ENCODE measurements at regions not wholly inside any gene's neighbourhood (a gene's known extent, or its start where the extent isn't known, plus 50 kb on each side); places are given as distances from the start of the nearest gene placed in this dataset.
"Not testable (repeated sequence)": the region's sequence is repeated elsewhere in the genome, so short reads cannot be mapped to it uniquely, and the experiment has no call there.

GRCh38 chr20:30612344-30612743, 645.1 kb upstream of the DEFB115 start:
- no peaks in the 10 kb centered on the region for H3K27me3 ChIP-seq (ENCODE audit: insufficient read depth, low read depth)
- H3K4me2 ChIP-seq, result no peak overlapping the region
- no peak overlapping the region for H3K9ac ChIP-seq
- H3K4me1 ChIP-seq (ENCODE audit: low read depth, poor library complexity, severe bottlenecking), result no peaks in the 10 kb centered on the region
- no peak overlapping the region for H3K27ac ChIP-seq
- no peaks in the 10 kb centered on the region for H3K79me2 ChIP-seq (ENCODE audit: insufficient read depth, low read depth)
- TF ChIP-seq CTCF (conservative IDR thresholded peaks at IDR 0.05; ENCODE audit: low read depth, low read length), result no peak
- H4K20me1 ChIP-seq (ENCODE audit: insufficient read depth), result no peaks in the 10 kb centered on the region
- H2AFZ ChIP-seq (ENCODE audit: low read depth), result no peak overlapping the region
- no peaks in the 10 kb centered on the region for H3K36me3 ChIP-seq (ENCODE audit: insufficient read depth)
- H3K4me3 ChIP-seq (IDR thresholded peaks at IDR 0.05; ENCODE audit: insufficient read depth, low read depth, low read length), result no peak overlapping the region

DNA sequence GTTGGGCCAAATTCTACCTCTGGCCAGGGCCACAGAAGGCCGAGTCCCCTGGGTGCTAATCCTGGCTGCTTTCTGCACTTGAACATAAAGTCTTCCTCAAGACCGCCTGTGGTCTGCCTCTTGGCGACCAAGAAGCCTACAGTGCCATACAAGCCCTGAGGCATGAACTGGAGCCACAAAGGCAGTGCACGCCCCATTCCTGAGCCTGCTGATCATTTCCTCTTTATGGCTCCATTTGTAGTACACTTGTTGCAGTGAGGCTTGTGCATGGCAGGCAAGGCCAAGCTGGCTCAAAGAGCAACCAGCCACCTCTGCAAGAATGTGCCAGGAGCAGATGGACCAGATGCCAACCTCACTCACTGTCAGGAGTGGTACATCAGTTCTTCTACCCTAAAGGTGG, 636.1 kb upstream of the DEFB115 start:
- H3K4me1 ChIP-seq (ENCODE audit: low read depth, poor library complexity, severe bottlenecking); H3K27ac ChIP-seq; H3K9ac ChIP-seq; H3K36me3 ChIP-seq (ENCODE audit: insufficient read depth); H4K20me1 ChIP-seq (ENCODE audit: insufficient read depth); H3K27me3 ChIP-seq (ENCODE audit: insufficient read depth, low read depth); H3K4me2 ChIP-seq; H3K4me3 ChIP-seq (IDR thresholded peaks at IDR 0.05; ENCODE audit: insufficient read depth, low read depth, low read length); H3K79me2 ChIP-seq (ENCODE audit: insufficient read depth, low read depth); H2AFZ ChIP-seq (ENCODE audit: low read depth): not testable (repeated sequence)

DNA sequence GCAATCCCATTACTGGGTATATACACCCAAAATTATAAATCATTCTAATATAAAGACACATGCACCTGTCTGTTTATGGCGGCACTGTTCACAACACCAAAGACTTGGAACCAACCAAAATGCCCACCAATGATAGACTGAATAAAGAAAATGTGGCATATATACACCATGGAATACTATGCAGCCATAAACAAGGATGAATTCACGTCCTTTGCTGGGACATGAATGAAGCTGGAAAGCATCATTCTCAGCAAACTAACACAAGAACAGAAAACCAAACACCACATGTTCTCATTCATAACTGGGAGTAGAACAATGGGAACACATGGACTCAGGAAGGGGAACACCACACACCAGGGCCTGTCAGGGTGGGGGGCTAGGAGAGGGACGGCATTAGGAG, 633.2 kb upstream of the DEFB115 start:
- H3K4me1 ChIP-seq (ENCODE audit: low read depth, poor library complexity, severe bottlenecking), result not testable (repeated sequence)

DNA sequence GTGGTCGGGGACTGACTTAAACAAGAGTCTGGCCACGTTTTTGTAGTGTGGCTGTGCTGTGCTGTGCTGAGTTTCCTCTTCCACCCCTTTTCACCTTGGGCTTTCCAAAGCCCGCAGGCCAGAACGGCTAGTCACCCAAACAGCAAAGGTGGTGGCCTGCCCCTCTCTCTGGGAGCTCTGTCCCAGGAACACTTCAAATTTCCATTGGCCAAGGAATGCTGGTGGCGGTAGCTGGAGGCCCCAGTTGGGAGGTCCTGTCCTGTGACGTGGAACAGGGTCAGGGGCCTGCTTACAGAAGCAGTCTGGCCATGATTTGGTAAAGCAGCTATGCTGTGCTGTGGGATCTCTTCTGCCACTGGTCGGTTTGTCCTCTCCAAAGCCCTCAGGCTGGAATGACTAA, 628.1 kb upstream of the DEFB115 start:
- not testable (repeated sequence) for H2AFZ ChIP-seq (ENCODE audit: low read depth); H3K9ac ChIP-seq; H3K27ac ChIP-seq; H3K36me3 ChIP-seq (ENCODE audit: insufficient read depth); H3K4me2 ChIP-seq; H3K4me1 ChIP-seq (ENCODE audit: low read depth, poor library complexity, severe bottlenecking); H3K79me2 ChIP-seq (ENCODE audit: insufficient read depth, low read depth); H3K4me3 ChIP-seq (IDR thresholded peaks at IDR 0.05; ENCODE audit: insufficient read depth, low read depth, low read length); H4K20me1 ChIP-seq (ENCODE audit: insufficient read depth); H3K27me3 ChIP-seq (ENCODE audit: insufficient read depth, low read depth)

More for the DNA sequence above, 633.2 kb upstream of the DEFB115 start:
- not testable (repeated sequence) for H3K79me2 ChIP-seq (ENCODE audit: insufficient read depth, low read depth); H3K36me3 ChIP-seq (ENCODE audit: insufficient read depth); H3K4me3 ChIP-seq (IDR thresholded peaks at IDR 0.05; ENCODE audit: insufficient read depth, low read depth, low read length); H3K27me3 ChIP-seq (ENCODE audit: insufficient read depth, low read depth); H3K27ac ChIP-seq; H2AFZ ChIP-seq (ENCODE audit: low read depth); H3K9ac ChIP-seq; H4K20me1 ChIP-seq (ENCODE audit: insufficient read depth); H3K4me2 ChIP-seq

- Histone ChIP-seq H3K79me2 (ENCODE audit: insufficient read depth, low read depth) (no peaks in the 10 kb centered on the region), H3K4me3 (IDR thresholded peaks at IDR 0.05; ENCODE audit: insufficient read depth, low read depth, low read length) (no peak overlapping the region), H2AFZ (ENCODE audit: low read depth) (no peak overlapping the region), H3K27ac (no peak overlapping the region), H3K9ac (no peak overlapping the region), H3K4me1 (ENCODE audit: low read depth, poor library complexity, severe bottlenecking) (no peaks in the 10 kb centered on the region), H3K4me2 (no peak overlapping the region), H3K36me3 (ENCODE audit: insufficient read depth) (no peaks in the 10 kb centered on the region), H3K27me3 (ENCODE audit: insufficient read depth, low read depth) (no peaks in the 10 kb centered on the region), H4K20me1 (ENCODE audit: insufficient read depth) (no peaks in the 10 kb centered on the region)
- no peak for TF ChIP-seq CTCF (conservative IDR thresholded peaks at IDR 0.05; ENCODE audit: low read depth, low read length)
These were observed 626.7 kb upstream of the DEFB115 start for GRCh38 chr20:30630761-30631160.

DNA sequence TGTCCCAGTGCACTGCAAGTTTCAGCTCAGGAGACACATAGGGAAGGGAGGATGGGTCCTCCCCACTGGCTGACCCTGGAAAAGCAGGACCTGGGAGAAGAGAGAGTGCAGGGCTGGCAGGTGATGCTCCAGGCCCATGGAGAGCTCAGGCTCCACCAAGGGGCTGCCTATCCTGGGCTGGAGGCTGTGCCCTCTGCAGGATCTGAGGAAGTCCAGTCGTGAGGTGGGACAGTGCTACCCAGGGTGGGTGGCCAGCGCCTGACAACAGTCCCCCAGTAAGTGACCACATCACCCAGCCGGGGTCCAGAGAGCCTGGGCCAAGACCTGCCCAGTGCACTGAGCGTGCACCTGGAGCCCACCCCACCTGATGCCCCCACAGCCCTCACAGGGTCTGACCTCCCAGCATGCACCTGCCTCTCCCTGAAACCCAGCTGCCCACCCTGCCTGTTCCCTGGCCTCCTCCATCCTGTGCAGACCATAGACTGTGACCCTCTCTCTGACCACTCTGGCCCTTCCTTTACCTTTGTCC, 626.1 kb upstream of the DEFB115 start:
- H3K4me1 ChIP-seq (ENCODE audit: low read depth, poor library complexity, severe bottlenecking); H3K27ac ChIP-seq; H3K4me3 ChIP-seq (IDR thresholded peaks at IDR 0.05; ENCODE audit: insufficient read depth, low read depth, low read length); H2AFZ ChIP-seq (ENCODE audit: low read depth); H3K27me3 ChIP-seq (ENCODE audit: insufficient read depth, low read depth); H3K9ac ChIP-seq; H4K20me1 ChIP-seq (ENCODE audit: insufficient read depth); H3K79me2 ChIP-seq (ENCODE audit: insufficient read depth, low read depth); H3K36me3 ChIP-seq (ENCODE audit: insufficient read depth); H3K4me2 ChIP-seq: not testable (repeated sequence)

DNA sequence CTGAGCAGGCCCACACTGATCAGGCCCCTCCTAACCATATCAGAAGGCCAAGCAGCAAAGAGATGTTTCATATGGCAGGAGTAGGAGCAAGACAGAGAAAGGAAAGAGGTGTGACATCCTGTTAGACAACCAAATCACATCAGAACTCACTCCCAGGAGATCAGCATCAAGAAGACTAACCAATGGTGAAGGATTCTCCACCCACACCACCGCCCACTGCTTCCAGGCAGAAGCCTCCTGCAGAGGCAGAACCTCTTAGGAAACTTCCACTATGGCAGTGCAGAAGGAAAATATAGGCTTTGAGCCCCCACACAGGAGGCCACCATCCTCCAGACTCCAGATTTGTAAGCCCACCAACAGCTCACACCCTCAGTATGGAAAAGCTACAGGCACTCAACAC, 624.7 kb upstream of the DEFB115 start:
- not testable (repeated sequence) for H3K27me3 ChIP-seq (ENCODE audit: insufficient read depth, low read depth); H3K36me3 ChIP-seq (ENCODE audit: insufficient read depth); H3K4me3 ChIP-seq (IDR thresholded peaks at IDR 0.05; ENCODE audit: insufficient read depth, low read depth, low read length); H3K9ac ChIP-seq; H3K27ac ChIP-seq; H3K4me1 ChIP-seq (ENCODE audit: low read depth, poor library complexity, severe bottlenecking); H4K20me1 ChIP-seq (ENCODE audit: insufficient read depth); H2AFZ ChIP-seq (ENCODE audit: low read depth); H3K79me2 ChIP-seq (ENCODE audit: insufficient read depth, low read depth); H3K4me2 ChIP-seq

DNA sequence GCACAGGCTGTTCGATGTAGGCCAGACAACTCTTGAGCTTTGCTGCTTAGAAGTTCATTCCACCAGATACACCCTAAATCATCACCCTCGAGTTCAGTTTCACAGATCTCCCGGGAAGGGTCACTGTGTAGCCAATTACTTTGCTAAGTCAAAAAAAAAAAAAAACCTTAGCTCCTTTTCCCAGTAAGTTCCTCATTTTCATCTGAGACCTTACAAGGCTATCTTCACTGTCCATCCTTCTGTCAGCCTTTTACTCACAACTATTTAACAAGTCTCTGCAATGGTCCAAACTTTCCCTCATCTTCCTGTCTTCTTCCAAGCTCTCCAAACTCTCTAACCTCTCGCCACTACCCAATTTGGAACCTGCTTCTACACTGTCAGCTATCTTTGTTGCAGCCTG, 615.9 kb upstream of the DEFB115 start:
- H3K27ac ChIP-seq; H3K36me3 ChIP-seq (ENCODE audit: insufficient read depth); H3K4me2 ChIP-seq; H3K27me3 ChIP-seq (ENCODE audit: insufficient read depth, low read depth); H4K20me1 ChIP-seq (ENCODE audit: insufficient read depth); H3K4me1 ChIP-seq (ENCODE audit: low read depth, poor library complexity, severe bottlenecking); H3K4me3 ChIP-seq (IDR thresholded peaks at IDR 0.05; ENCODE audit: insufficient read depth, low read depth, low read length); H3K79me2 ChIP-seq (ENCODE audit: insufficient read depth, low read depth); H2AFZ ChIP-seq (ENCODE audit: low read depth); H3K9ac ChIP-seq: not testable (repeated sequence)

DNA sequence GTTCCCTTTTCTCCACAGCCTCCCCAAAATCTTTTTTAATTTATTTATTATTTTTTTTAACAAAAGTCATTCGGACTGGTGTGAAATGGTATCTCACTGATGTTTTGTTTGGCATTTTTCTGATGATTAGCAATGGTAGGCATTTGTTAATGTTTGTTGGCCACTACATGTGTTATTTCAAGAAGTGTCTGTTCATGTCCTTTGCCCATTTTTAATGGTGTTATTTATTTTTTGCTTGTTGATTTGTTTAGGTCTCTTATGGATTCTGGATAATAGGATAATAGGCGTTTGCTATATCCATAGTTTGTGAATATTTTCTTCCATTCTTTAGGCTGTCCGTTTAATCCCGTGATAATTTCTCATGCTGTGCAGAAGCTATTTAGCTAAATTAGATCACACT, 596.5 kb upstream of the DEFB115 start:
- H3K9ac ChIP-seq; H3K79me2 ChIP-seq (ENCODE audit: insufficient read depth, low read depth); H3K4me2 ChIP-seq; H3K4me3 ChIP-seq (IDR thresholded peaks at IDR 0.05; ENCODE audit: insufficient read depth, low read depth, low read length); H3K27me3 ChIP-seq (ENCODE audit: insufficient read depth, low read depth); H3K4me1 ChIP-seq (ENCODE audit: low read depth, poor library complexity, severe bottlenecking); H3K27ac ChIP-seq; H4K20me1 ChIP-seq (ENCODE audit: insufficient read depth); H3K36me3 ChIP-seq (ENCODE audit: insufficient read depth); H2AFZ ChIP-seq (ENCODE audit: low read depth): not testable (repeated sequence)
